ENCODE measurements at regions not wholly inside any gene's neighbourhood (a gene's known extent, or its start where the extent isn't known, plus 50 kb on each side); places are given as distances from the start of the nearest gene placed in this dataset.

DNA sequence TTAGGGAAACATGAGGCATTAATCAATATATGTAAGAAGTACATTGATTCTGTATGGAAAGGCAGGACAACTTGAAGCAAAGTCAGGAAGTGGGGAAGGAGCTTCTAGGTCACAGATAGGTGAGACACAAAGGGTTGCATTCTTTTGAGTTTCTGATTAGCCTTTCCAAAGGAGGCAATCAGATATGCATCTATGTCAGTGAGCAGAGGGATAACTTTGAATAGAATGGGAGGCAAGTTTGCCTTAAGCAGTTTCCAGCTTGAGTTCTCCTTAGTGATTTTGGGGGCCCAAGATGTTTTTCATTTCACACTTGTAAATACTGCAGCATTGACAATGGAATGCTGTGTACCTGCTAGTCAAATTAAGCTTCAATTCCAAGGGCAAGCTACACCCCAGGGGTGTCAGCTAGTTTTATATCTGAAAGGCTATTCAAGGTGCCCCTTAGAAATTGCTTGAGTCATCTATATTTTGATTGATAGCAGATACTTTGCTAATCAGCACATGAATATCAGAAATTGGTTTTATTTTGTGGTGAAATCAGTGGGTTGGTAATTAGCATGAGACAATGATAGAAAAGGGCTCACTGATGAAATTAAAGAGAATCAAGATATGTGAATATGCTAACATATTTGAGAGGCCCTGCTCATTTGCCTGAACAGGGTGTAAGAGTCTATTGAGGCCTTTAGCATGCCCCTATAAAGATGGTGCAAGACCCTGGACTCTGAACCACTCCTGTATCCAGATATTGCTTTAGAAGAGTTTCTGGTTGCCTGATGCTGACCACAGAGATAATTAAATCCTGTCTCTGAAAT, 131.5 kb downstream of the TMEM17 start:
- Histone ChIP-seq H3K4me3 (replicated peaks in 1 of 4; ENCODE audit: control extremely low read depth in 1 of 4, insufficient read depth in 1 of 4, low read depth in 3 of 4, low read length in 4 of 4) (no peak overlapping the region), H3K79me2 (ENCODE audit: control insufficient read depth, insufficient read depth, low read length) (no peaks in the 10 kb centered on the region), H3K36me3 (ENCODE audit: control insufficient read depth, insufficient read depth, low read length) (no peaks in the 10 kb centered on the region), H2AFZ (ENCODE audit: low read length) (no peak overlapping the region), H3K27ac (ENCODE audit: insufficient read depth, low read length) (no peak overlapping the region), H3K9ac (ENCODE audit: insufficient read depth, low read length) (no peak overlapping the region), H3K9me3 (ENCODE audit: control insufficient read depth, insufficient read depth, low read depth, low read length) (no peaks in the 10 kb centered on the region), H3K4me1 (ENCODE audit: control insufficient read depth, extremely low read depth, insufficient read depth, low read length) (no peaks in the 10 kb centered on the region), H3K4me2 (ENCODE audit: extremely low read depth, insufficient read depth, low read length) (no peak overlapping the region), H4K20me1 (ENCODE audit: control insufficient read depth, extremely low read depth, insufficient read depth, low read length) (no peaks in the 10 kb centered on the region), H3K27me3 (ENCODE audit: control insufficient read depth, insufficient read depth, low read length) (no peaks in the 10 kb centered on the region)
- DNase-seq (ENCODE audit: low read depth in 2 of 2): no peak
- no peak for TF ChIP-seq EZH2 (IDR thresholded peaks at IDR 0.05; ENCODE audit: low read length, missing control alignments)

DNA sequence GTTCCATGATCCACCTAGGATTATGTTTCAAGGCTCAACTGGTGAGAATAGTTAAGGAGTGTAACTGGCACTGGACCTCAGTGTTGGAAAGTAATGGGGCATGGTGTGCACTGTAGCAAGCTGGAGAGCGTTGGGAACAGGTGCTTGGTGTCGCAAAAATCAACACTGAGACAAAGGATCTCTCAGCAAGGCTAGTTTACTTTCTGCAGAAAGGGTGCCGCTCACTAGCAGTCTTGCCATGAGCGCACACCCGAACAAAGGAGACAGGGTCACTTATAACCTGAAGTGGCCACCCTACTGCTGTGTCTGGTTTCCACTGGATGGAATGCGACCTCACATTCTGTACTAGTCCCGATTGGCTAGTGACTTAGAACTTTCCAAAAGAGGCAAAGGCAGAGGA, 133.2 kb downstream of the TMEM17 start:
- Histone ChIP-seq H2AFZ (ENCODE audit: low read length) (no peak overlapping the region), H4K20me1 (ENCODE audit: control insufficient read depth, extremely low read depth, insufficient read depth, low read length) (no peaks in the 10 kb centered on the region), H3K4me2 (ENCODE audit: extremely low read depth, insufficient read depth, low read length) (no peak overlapping the region), H3K9ac (ENCODE audit: insufficient read depth, low read length) (no peak overlapping the region), H3K4me1 (ENCODE audit: control insufficient read depth, extremely low read depth, insufficient read depth, low read length) (no peaks in the 10 kb centered on the region), H3K36me3 (ENCODE audit: control insufficient read depth, insufficient read depth, low read length) (no peaks in the 10 kb centered on the region), H3K4me3 (replicated peaks in 1 of 4; ENCODE audit: control extremely low read depth in 1 of 4, insufficient read depth in 1 of 4, low read depth in 3 of 4, low read length in 4 of 4) (no peak overlapping the region), H3K27ac (ENCODE audit: insufficient read depth, low read length) (no peak overlapping the region), H3K79me2 (ENCODE audit: control insufficient read depth, insufficient read depth, low read length) (no peaks in the 10 kb centered on the region), H3K27me3 (ENCODE audit: control insufficient read depth, insufficient read depth, low read length) (no peaks in the 10 kb centered on the region), H3K9me3 (ENCODE audit: control insufficient read depth, insufficient read depth, low read depth, low read length) (no peaks in the 10 kb centered on the region)
- no peak for DNase-seq (ENCODE audit: low read depth in 2 of 2)
- TF ChIP-seq, protein P1, sequence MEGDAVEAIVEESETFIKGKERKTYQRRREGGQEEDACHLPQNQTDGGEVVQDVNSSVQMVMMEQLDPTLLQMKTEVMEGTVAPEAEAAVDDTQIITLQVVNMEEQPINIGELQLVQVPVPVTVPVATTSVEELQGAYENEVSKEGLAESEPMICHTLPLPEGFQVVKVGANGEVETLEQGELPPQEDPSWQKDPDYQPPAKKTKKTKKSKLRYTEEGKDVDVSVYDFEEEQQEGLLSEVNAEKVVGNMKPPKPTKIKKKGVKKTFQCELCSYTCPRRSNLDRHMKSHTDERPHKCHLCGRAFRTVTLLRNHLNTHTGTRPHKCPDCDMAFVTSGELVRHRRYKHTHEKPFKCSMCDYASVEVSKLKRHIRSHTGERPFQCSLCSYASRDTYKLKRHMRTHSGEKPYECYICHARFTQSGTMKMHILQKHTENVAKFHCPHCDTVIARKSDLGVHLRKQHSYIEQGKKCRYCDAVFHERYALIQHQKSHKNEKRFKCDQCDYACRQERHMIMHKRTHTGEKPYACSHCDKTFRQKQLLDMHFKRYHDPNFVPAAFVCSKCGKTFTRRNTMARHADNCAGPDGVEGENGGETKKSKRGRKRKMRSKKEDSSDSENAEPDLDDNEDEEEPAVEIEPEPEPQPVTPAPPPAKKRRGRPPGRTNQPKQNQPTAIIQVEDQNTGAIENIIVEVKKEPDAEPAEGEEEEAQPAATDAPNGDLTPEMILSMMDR (conservative IDR thresholded peaks at IDR 0.05 in 1 of 2, IDR thresholded peaks at IDR 0.05 in 1 of 2; ENCODE audit: low read depth in 1 of 2, low read length in 2 of 2): no peak
- TF ChIP-seq EZH2 (IDR thresholded peaks at IDR 0.05; ENCODE audit: low read length, missing control alignments): no peak

DNA sequence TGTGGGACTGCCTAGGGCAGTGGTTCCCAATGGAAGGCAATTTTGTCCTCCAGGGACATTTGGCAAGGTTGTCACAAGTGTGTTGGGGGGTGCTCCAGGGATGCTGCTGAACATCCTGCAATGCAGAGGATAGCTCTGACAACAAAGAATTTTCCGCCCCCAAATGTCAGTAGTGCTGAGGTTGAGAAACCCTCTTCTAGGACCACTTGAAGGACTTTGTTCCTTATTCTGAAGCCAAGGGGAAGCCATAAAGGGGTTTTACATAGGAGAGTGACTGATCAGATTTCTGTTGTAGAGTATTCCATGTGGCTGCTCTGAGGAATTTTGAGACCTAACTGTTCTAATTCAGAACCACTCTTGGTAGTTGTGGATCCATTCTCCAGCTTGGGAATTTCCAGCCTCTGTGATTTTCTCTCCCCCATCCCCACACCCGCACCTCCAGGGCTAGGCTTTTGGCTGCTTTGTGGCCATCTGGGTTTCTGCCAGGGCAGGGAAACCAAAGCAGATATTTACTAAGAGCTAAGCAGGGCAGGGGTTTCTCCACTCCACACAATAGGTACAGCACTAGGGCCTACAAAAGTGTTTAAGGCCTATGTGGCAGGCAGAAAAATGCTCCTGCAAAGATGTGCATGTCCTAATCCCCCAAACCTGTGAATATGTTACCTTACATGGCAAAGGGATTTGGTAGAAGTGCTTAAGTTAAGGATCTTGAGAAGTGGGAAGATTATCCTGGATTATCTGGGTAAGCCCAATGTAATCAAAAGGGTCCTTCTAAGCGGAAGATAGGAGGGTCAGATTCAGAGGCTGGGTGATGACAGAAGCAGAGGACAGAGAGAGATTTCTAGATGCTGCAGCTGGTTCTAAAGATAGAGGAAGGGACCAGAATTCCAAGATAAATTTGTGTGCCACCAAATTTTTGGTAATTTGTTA, 135.4 kb downstream of the TMEM17 start:
- Histone ChIP-seq H3K27ac (ENCODE audit: insufficient read depth, low read length) (no peak overlapping the region), H3K36me3 (ENCODE audit: control insufficient read depth, insufficient read depth, low read length) (no peaks in the 10 kb centered on the region), H3K4me2 (ENCODE audit: extremely low read depth, insufficient read depth, low read length) (no peak overlapping the region), H3K4me1 (ENCODE audit: control insufficient read depth, extremely low read depth, insufficient read depth, low read length) (no peaks in the 10 kb centered on the region), H3K9ac (ENCODE audit: insufficient read depth, low read length) (no peak overlapping the region), H3K27me3 (ENCODE audit: control insufficient read depth, insufficient read depth, low read length) (no peaks in the 10 kb centered on the region), H3K4me3 (replicated peaks in 1 of 4; ENCODE audit: control extremely low read depth in 1 of 4, insufficient read depth in 1 of 4, low read depth in 3 of 4, low read length in 4 of 4) (no peak overlapping the region), H3K9me3 (ENCODE audit: control insufficient read depth, insufficient read depth, low read depth, low read length) (no peaks in the 10 kb centered on the region), H2AFZ (ENCODE audit: low read length) (no peak overlapping the region), H3K79me2 (ENCODE audit: control insufficient read depth, insufficient read depth, low read length) (no peaks in the 10 kb centered on the region), H4K20me1 (ENCODE audit: control insufficient read depth, extremely low read depth, insufficient read depth, low read length) (no peaks in the 10 kb centered on the region)
- TF ChIP-seq, protein P1 (conservative IDR thresholded peaks at IDR 0.05 in 1 of 2, IDR thresholded peaks at IDR 0.05 in 1 of 2; ENCODE audit: low read depth in 1 of 2, low read length in 2 of 2): no peak
- TF ChIP-seq EZH2 (IDR thresholded peaks at IDR 0.05; ENCODE audit: low read length, missing control alignments): no peak
- DNase-seq (ENCODE audit: low read depth in 2 of 2): no peak

Data from fibroblast of lung (primary cell).